ENCODE measurements at regions not wholly inside any gene's neighbourhood (a gene's known extent, or its start where the extent isn't known, plus 50 kb on each side); places are given as distances from the start of the nearest gene placed in this dataset.

DNA sequence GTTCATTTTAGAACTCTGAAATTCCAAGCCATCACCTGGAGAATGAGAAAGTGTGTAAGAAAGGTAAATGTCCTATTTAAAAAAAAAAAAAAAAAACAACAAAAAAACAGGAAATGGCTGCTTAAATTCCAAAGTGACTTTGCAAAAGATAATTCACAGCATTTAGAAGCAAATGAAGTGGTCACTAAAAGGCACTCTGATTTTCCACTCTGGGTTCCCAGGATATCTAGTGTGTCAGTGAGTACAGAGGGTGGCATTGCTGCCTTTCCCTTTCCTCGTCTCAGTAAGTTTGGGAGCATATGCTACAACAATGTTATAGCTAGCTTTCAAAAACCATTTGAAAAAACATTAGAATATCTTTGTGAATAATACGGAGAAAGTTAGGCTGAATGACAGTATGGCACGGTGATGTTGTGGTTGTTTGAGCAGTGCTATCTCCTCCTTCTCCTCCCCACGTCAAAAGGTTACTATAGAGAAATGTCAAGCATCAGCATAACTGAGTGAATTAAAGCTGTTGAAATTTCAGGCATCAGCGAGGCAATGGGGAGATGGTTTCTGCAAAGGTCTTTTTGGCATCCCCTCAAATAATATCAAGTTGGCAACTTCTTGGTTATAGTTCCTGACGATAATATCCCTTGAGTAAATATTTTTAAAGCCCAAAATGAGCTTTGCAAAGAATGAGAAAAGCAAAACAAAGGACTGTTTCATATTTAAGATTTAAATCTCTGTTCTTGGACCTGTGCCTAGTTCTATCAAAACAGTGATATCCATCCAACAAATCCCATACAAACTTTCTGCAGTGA, 164.5 kb upstream of the E2F7 start:
- DNase-seq (ENCODE audit: low spot score) (no peak), ATAC-seq (ENCODE audit: low FRiP score) (no peak)
- TF ChIP-seq CTCF (IDR thresholded peaks at IDR 0.05), result no peak

DNA sequence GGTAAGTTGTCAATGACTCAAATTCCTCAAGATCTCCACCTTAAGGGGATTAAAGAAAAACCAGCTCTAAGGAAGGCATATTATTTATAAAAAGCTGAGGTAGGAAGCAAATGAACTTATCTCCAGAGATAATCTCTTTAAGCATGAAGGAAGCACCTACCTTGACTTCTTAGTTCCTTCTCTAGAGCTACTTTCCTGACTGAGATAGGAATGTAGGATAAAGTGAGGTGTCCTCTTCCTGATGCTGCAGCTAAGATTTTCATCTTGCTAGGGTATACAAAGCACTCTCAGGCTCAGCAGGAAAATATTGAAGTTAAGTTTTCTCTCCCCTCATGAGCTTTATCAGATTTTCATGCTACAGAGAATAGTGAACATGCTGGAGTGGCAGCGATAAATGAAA, 163.0 kb upstream of the E2F7 start:
- ATAC-seq (ENCODE audit: low FRiP score) (no peak), DNase-seq (ENCODE audit: low spot score) (no peak)
- TF ChIP-seq CTCF (IDR thresholded peaks at IDR 0.05), result no peak

DNA sequence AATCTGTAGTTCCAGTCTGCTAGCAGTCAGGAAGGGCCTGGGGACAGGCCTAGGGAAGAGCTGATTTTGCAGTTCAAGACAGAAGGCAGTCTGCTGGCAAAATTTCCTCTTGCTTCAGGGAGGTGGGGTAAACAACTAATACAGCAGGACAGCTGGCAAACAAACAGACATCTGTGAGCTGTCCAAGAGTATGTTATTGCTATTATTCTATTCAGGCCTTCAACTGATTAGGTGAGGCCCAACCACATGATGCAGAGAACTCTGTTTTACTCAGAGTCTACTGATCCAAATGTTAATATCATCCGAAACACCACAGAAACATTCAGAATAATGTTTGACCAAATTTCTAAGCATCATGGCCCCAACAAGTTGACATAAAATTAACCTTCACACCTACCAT, 161.0 kb upstream of the E2F7 start:
- no peak for TF ChIP-seq CTCF (IDR thresholded peaks at IDR 0.05)
- no peak for ATAC-seq (ENCODE audit: low FRiP score)
- DNase-seq (ENCODE audit: low spot score), result no peak

DNA sequence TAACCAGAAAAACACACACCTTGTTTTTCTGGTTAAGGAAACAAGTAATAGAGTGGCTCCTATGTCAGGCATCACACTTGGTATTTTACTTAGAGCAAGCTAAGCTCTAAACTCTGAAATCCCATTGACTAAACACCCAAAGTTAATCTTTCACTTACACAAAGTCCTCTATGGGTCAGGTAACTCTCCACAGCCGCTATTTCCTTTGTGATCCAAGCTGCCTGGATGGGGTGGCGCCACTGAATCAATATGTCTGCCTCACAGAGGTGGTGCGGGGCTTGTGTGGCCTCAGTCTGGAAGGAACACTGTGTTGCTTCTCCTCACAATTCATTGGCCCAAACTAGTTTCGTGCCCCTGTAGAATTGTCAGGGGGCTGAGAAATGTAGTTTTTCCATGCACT, 160.0 kb upstream of the E2F7 start:
- DNase-seq (ENCODE audit: low spot score), result no peak
- TF ChIP-seq CTCF (IDR thresholded peaks at IDR 0.05), result no peak
- ATAC-seq (ENCODE audit: low FRiP score), result no peak

DNA sequence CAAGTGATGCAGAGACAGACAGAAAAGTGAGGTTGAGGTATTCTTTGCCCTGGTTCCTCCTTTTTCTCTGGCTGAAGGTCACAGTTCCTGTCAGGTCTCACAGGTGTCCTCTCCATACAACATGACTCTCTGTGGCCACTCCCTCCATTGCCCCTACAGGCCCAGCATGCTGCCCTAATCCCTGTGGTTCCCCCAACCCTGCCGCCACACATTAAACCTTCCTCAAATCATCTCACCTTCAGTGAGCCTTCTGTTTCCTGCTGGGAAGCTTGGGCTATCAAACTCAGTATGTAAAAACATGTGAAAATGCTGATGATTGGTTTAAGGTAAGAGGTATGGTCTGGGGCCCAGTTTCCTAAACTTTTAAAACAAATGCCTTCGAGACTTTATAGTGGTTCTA, 159.0 kb upstream of the E2F7 start:
- DNase-seq (ENCODE audit: low spot score) (no peak), ATAC-seq (ENCODE audit: low FRiP score) (no peak)
- no peak for TF ChIP-seq CTCF (IDR thresholded peaks at IDR 0.05)

DNA sequence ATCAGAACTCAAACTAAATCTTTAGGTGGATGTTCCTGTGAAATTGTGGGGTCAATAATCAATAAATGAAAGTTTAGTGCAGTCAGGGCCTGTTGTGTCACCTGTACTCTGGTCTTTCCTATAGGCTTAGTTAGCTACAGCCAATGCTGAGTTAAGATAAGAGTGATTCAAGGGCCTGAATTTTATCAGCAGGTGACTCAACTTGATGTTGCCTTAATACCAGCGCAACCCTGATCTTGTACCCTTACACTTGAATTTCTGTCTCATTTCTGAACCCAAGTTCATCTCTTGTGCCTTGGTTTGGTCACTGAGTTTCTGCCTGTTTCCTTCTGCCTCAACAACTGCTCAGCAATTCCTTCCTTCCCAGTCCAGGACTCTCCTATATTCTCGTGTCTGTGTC, 157.0 kb upstream of the E2F7 start:
- DNase-seq (ENCODE audit: low spot score) (no peak), ATAC-seq (ENCODE audit: low FRiP score) (no peak)
- no peak for TF ChIP-seq CTCF (IDR thresholded peaks at IDR 0.05)

DNA sequence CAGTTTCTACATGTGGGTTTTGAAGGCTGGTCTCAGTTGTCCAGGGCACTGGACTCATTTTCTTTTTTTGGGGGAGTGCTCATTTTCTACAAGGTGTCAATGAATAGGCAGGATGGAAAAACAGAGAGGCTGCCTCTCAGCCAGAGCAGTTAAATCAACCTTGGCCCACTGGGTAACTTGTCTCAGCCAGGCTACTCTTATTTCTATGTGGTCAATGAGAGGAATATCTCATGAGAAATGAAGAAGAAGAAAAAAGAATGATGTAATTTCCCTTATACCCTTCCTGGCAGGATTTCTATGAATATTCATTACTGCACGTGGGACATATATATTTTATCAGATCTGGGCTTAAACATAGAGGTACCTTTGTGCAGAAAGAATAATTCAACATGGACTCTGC, 155.2 kb upstream of the E2F7 start:
- no peak for TF ChIP-seq CTCF (IDR thresholded peaks at IDR 0.05)
- ATAC-seq (ENCODE audit: low FRiP score) (no peak), DNase-seq (ENCODE audit: low spot score) (no peak)

Data from omental fat pad (tissue), 3 donors.